ENCODE measurements at regions not wholly inside any gene's neighbourhood (a gene's known extent, or its start where the extent isn't known, plus 50 kb on each side); places are given as distances from the start of the nearest gene placed in this dataset.

GRCh38 chr5:143492783-143493182 lies 89.3 kb upstream of the NR3C1 start:
- Histone ChIP-seq H3K4me3 (ENCODE audit: low read depth, low read length) (no peak overlapping the region), H3K36me3 (ENCODE audit: control insufficient read depth, insufficient read depth, low read length) (no peaks in the 10 kb centered on the region), H3K4me1 (ENCODE audit: control insufficient read depth, insufficient read depth, low read length) (no peaks in the 10 kb centered on the region), H3K9ac (ENCODE audit: low read depth, low read length) (no peak overlapping the region), H3K27me3 (ENCODE audit: control insufficient read depth, insufficient read depth, low read length) (no peaks in the 10 kb centered on the region), H3K9me3 (ENCODE audit: control insufficient read depth, insufficient read depth, low read length) (no peaks in the 10 kb centered on the region)

DNA sequence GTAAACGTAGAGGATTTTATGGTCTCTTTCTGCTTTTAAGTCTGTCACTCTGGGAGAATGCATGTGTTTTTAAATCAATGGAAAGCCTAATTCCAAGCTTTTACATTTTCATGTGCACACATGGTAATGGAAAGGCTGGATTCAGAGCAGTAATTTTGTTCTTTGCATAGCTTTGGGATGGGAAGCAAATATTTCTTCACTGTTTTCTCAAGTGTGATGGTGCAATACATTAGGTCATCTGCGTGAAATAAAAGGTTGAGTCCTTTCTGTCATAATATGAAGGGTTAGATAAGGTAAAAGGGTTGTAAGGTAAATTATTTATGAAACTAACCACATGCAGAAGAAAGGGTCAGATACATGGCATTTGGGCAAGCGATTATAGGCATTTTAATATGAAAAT lies 88.2 kb upstream of the NR3C1 start:
- H3K27me3 ChIP-seq (ENCODE audit: control insufficient read depth, insufficient read depth, low read length), result no peaks in the 10 kb centered on the region
- no peaks in the 10 kb centered on the region for H3K36me3 ChIP-seq (ENCODE audit: control insufficient read depth, insufficient read depth, low read length)
- H3K4me3 ChIP-seq (ENCODE audit: low read depth, low read length), result no peak overlapping the region
- H3K9me3 ChIP-seq (ENCODE audit: control insufficient read depth, insufficient read depth, low read length), result no peaks in the 10 kb centered on the region
- H3K4me1 ChIP-seq (ENCODE audit: control insufficient read depth, insufficient read depth, low read length), result no peaks in the 10 kb centered on the region
- H3K9ac ChIP-seq (ENCODE audit: low read depth, low read length), result no peak overlapping the region

DNA sequence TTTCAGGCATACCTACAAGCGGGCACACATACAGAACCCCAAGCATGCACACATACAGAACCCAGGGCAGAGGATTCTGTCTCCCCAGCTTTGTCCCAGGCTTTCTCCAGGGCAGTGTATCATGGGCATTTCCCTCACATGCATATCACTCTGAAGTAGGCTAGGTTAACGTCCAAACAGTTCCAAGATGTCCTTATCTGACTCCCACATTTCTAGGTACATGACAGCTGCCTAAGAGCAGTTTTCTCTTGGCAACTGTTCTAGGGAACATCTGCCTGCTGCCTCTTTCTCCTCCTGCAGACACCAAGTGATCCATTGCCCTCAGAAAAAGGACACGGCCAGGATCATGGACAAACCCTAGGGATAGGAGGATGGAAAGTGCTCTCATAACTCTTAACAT lies 84.9 kb upstream of the NR3C1 start:
- no peaks in the 10 kb centered on the region for H3K36me3 ChIP-seq (ENCODE audit: control insufficient read depth, insufficient read depth, low read length)
- H3K9ac ChIP-seq (ENCODE audit: low read depth, low read length), result no peak overlapping the region
- H3K4me3 ChIP-seq (ENCODE audit: low read depth, low read length), result no peak overlapping the region
- H3K9me3 ChIP-seq (ENCODE audit: control insufficient read depth, insufficient read depth, low read length), result no peaks in the 10 kb centered on the region
- no peaks in the 10 kb centered on the region for H3K4me1 ChIP-seq (ENCODE audit: control insufficient read depth, insufficient read depth, low read length)
- no peaks in the 10 kb centered on the region for H3K27me3 ChIP-seq (ENCODE audit: control insufficient read depth, insufficient read depth, low read length)

DNA sequence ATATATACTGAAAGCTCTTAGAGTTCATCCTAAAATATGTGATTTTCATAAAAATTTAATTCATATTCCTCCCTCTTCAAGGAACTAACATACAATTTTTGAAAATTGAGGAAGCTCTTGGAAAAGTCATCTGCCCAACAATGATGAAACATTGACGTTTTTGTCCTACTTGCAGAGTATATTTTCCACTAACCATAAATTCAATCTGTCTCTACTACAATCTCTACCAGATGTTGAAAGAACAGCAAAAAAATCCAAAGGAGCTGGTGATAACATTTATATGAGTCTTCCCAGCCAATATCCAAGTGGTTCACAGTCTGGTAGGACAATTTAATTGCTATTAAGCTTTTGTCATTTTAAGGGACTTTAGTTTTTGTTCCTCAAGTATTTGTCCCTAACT lies 81.1 kb upstream of the NR3C1 start:
- H3K27me3 ChIP-seq (ENCODE audit: control insufficient read depth, insufficient read depth, low read length), result no peaks in the 10 kb centered on the region
- H3K4me3 ChIP-seq (ENCODE audit: low read depth, low read length), result no peak overlapping the region
- no peaks in the 10 kb centered on the region for H3K4me1 ChIP-seq (ENCODE audit: control insufficient read depth, insufficient read depth, low read length)
- no peaks in the 10 kb centered on the region for H3K36me3 ChIP-seq (ENCODE audit: control insufficient read depth, insufficient read depth, low read length)
- H3K9me3 ChIP-seq (ENCODE audit: control insufficient read depth, insufficient read depth, low read length), result no peaks in the 10 kb centered on the region
- H3K9ac ChIP-seq (ENCODE audit: low read depth, low read length), result no peak overlapping the region

DNA sequence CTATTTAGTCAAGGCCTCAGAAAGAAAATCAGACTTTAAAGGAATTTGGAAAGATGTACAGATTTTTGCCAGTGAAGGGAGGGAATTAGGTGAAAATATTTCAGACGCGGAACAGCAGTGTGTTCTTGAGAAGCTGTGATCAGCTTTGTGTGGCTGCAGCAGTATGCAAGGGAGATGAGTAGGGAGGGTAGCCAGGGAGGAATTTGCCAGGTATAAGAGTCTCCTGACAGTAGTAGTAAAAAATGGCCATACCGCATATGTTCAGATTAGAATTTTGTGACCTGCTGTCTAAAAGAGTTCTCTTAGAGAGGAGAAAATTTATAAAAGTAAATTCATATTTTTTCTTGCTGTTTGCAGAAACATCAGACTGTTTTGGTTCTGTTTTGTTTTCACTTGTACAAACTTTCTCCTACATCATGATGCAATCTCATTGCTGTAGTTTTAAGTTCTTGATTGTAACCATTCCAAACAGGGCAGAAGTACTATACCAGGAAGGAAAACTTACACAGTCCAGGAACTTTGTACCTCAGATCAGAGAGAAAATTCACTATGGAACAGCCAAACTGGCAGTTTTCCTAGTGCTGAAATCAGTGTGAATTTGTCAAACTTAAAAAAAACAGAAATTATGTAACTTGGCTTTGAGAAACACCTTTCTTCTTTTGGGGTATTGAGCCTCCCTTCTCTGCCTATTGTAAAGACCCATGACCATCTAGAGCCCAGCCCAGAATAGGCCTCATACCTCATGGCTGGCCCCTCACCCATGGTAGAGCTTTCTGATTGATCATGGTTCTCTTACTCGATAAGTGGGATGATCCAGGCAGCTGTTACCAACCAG lies 78.4 kb upstream of the NR3C1 start:
- Histone ChIP-seq H3K27me3 (ENCODE audit: control insufficient read depth, insufficient read depth, low read length) (no peaks in the 10 kb centered on the region), H3K4me3 (ENCODE audit: low read depth, low read length) (no peak overlapping the region), H3K9ac (ENCODE audit: low read depth, low read length) (no peak overlapping the region), H3K9me3 (ENCODE audit: control insufficient read depth, insufficient read depth, low read length) (no peaks in the 10 kb centered on the region), H3K4me1 (ENCODE audit: control insufficient read depth, insufficient read depth, low read length) (no peaks in the 10 kb centered on the region), H3K36me3 (ENCODE audit: control insufficient read depth, insufficient read depth, low read length) (no peaks in the 10 kb centered on the region)

DNA sequence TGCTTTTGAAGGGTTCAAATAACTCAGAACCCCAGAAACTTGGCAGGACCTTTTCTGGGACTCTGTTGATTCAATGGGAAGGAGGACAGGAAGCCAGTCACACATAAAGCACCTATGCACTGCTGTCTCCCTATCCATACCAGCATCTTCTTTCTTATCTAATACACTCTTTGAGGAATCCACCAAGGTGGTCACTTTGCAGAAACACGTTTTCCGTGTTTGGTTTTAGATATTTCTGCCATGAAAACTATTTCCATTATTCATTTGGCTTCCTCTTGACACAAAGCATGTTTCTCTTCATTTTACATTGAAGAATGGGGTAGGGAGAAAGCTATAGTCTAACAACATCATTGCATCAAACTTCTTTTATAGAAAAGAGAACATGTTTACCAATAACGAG lies 76.5 kb upstream of the NR3C1 start:
- H3K27me3 ChIP-seq (ENCODE audit: control insufficient read depth, insufficient read depth, low read length), result no peaks in the 10 kb centered on the region
- no peaks in the 10 kb centered on the region for H3K36me3 ChIP-seq (ENCODE audit: control insufficient read depth, insufficient read depth, low read length)
- H3K4me3 ChIP-seq (ENCODE audit: low read depth, low read length), result no peak overlapping the region
- no peaks in the 10 kb centered on the region for H3K9me3 ChIP-seq (ENCODE audit: control insufficient read depth, insufficient read depth, low read length)
- H3K9ac ChIP-seq (ENCODE audit: low read depth, low read length), result no peak overlapping the region
- no peaks in the 10 kb centered on the region for H3K4me1 ChIP-seq (ENCODE audit: control insufficient read depth, insufficient read depth, low read length)

GRCh38 chr5:143479394-143479793 lies 75.9 kb upstream of the NR3C1 start:
- no peak overlapping the region for H3K9ac ChIP-seq (ENCODE audit: low read depth, low read length)
- H3K4me3 ChIP-seq (ENCODE audit: low read depth, low read length), result no peak overlapping the region
- no peaks in the 10 kb centered on the region for H3K9me3 ChIP-seq (ENCODE audit: control insufficient read depth, insufficient read depth, low read length)
- no peaks in the 10 kb centered on the region for H3K27me3 ChIP-seq (ENCODE audit: control insufficient read depth, insufficient read depth, low read length)
- no peaks in the 10 kb centered on the region for H3K4me1 ChIP-seq (ENCODE audit: control insufficient read depth, insufficient read depth, low read length)
- no peaks in the 10 kb centered on the region for H3K36me3 ChIP-seq (ENCODE audit: control insufficient read depth, insufficient read depth, low read length)

GRCh38 chr5:143476601-143477211 lies 73.2 kb upstream of the NR3C1 start:
- Histone ChIP-seq H3K9me3 (ENCODE audit: control insufficient read depth, insufficient read depth, low read length) (no peaks in the 10 kb centered on the region), H3K27me3 (ENCODE audit: control insufficient read depth, insufficient read depth, low read length) (no peaks in the 10 kb centered on the region), H3K36me3 (ENCODE audit: control insufficient read depth, insufficient read depth, low read length) (no peaks in the 10 kb centered on the region), H3K4me3 (ENCODE audit: low read depth, low read length) (no peak overlapping the region), H3K9ac (ENCODE audit: low read depth, low read length) (no peak overlapping the region), H3K4me1 (ENCODE audit: control insufficient read depth, insufficient read depth, low read length) (no peaks in the 10 kb centered on the region)

GRCh38 chr5:143474616-143475015 lies 71.1 kb upstream of the NR3C1 start:
- Histone ChIP-seq H3K4me3 (ENCODE audit: low read depth, low read length) (no peak overlapping the region), H3K9ac (ENCODE audit: low read depth, low read length) (no peak overlapping the region), H3K4me1 (ENCODE audit: control insufficient read depth, insufficient read depth, low read length) (no peaks in the 10 kb centered on the region), H3K36me3 (ENCODE audit: control insufficient read depth, insufficient read depth, low read length) (no peaks in the 10 kb centered on the region), H3K9me3 (ENCODE audit: control insufficient read depth, insufficient read depth, low read length) (no peaks in the 10 kb centered on the region), H3K27me3 (ENCODE audit: control insufficient read depth, insufficient read depth, low read length) (no peaks in the 10 kb centered on the region)

DNA sequence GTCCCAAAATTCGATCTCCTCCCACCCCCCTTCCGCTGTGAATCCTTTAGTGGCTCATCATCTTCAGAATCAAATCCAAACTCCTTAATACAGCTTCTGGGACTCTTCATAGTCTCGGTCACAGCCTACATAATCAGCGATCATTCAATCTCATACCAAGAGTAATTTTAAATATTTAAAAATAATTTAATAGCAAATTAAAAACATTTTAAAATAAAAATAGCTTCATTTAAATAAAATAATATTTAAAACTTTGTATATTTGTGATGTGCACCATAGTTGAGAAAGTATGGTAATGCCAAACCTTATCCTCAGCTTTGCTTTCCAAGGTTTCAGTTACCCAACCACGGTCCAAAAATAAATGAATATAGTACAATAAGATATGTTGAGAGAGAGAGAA lies 70.0 kb upstream of the NR3C1 start:
- Histone ChIP-seq H3K4me1 (ENCODE audit: control insufficient read depth, insufficient read depth, low read length) (no peaks in the 10 kb centered on the region), H3K9me3 (ENCODE audit: control insufficient read depth, insufficient read depth, low read length) (no peaks in the 10 kb centered on the region), H3K36me3 (ENCODE audit: control insufficient read depth, insufficient read depth, low read length) (no peaks in the 10 kb centered on the region), H3K4me3 (ENCODE audit: low read depth, low read length) (no peak overlapping the region), H3K27me3 (ENCODE audit: control insufficient read depth, insufficient read depth, low read length) (no peaks in the 10 kb centered on the region), H3K9ac (ENCODE audit: low read depth, low read length) (no peak overlapping the region)

- H3K9ac ChIP-seq (ENCODE audit: low read depth, low read length), result no peak overlapping the region
- H3K4me1 ChIP-seq (ENCODE audit: control insufficient read depth, insufficient read depth, low read length), result no peaks in the 10 kb centered on the region
- H3K27me3 ChIP-seq (ENCODE audit: control insufficient read depth, insufficient read depth, low read length), result no peaks in the 10 kb centered on the region
- H3K4me3 ChIP-seq (ENCODE audit: low read depth, low read length), result no peak overlapping the region
- no peaks in the 10 kb centered on the region for H3K36me3 ChIP-seq (ENCODE audit: control insufficient read depth, insufficient read depth, low read length)
- H3K9me3 ChIP-seq (ENCODE audit: control insufficient read depth, insufficient read depth, low read length), result no peaks in the 10 kb centered on the region
Observed at GRCh38 chr5:143472576-143472975, 69.1 kb upstream of the NR3C1 start.
